Vagina (tissue), 2 donors: ENCODE measurements at regions not wholly inside any gene's neighbourhood (a gene's known extent, or its start where the extent isn't known, plus 50 kb on each side); places are given as distances from the start of the nearest gene placed in this dataset.

Source experiments
- CTCF ChIP-seq, 3 experiments: fragments of 450-650 bp in 2 of 3; fragments of 200-600 bp in 1 of 3; sonication (generic) in 1 of 3; IDR thresholded peaks; one replicate each; pipeline ENCODE4 v1.5.1; 2017 to 2019; ENCODE audit warnings: antibody characterized with exemption in 3 of 3, mild to moderate bottlenecking in 2 of 3, moderate library complexity in 2 of 3
- POLR2A ChIP-seq, 2 donors: fragments of 450-650 bp; IDR thresholded peaks; one replicate each; pipeline ENCODE4 v1.6.1; 2017; ENCODE audit warnings: antibody characterized with exemption in 2 of 2, mild to moderate bottlenecking in 2 of 2, moderate library complexity in 2 of 2
- POLR2AphosphoS5 ChIP-seq, 2 donors: sonication (generic); formaldehyde crosslinking; IDR thresholded peaks; one replicate each; pipeline ENCODE4 v1.9.0; 2017; ENCODE audit warnings: antibody characterized with exemption in 2 of 2, mild to moderate bottlenecking in 2 of 2, low read depth in 1 of 2; ENCODE audit not compliant: insufficient read depth in 1 of 2

- no peak for TF ChIP-seq CTCF (IDR thresholded peaks at IDR 0.05)
- TF ChIP-seq POLR2A (IDR thresholded peaks at IDR 0.05) = no peak
- TF ChIP-seq POLR2AphosphoS5 (IDR thresholded peaks at IDR 0.05; ENCODE audit: insufficient read depth in 1 of 2, low read depth in 1 of 2) = no peak
Measured at GRCh38 chr6:139436200-139436956, 61.9 kb upstream of the CITED2 start.
